Neural progenitor cell (in vitro differentiated cells): ENCODE measurements at regions not wholly inside any gene's neighbourhood (a gene's known extent, or its start where the extent isn't known, plus 50 kb on each side); places are given as distances from the start of the nearest gene placed in this dataset.

Source experiments
- DNase-seq: peaks from one replicate; pipeline ENCODE4 v3.0.0-alpha.2; 2016; ENCODE audit warnings: low spot score
- H2AFZ ChIP-seq: fragments of 200-600 bp; sonication (generic); replicated peaks from 2 replicates; pipeline ENCODE4 v1.6.1; 2016; ENCODE audit warnings: antibody characterized with exemption
- H3F3A ChIP-seq: fragments of 200-600 bp; sonication (generic); 2 replicates; pipeline ENCODE4 v1.6.1; 2016; ENCODE audit warnings: antibody characterized with exemption, low read depth
- H3K27ac ChIP-seq: fragments of 200-600 bp; sonication (generic); 2 replicates; pipeline ENCODE4 v1.5.1; 2016; ENCODE audit warnings: mild to moderate bottlenecking
- H3K27me3 ChIP-seq: fragments of 200-600 bp; sonication (generic); 2 replicates; pipeline ENCODE4 v1.6.1; 2016; ENCODE audit warnings: mild to moderate bottlenecking, moderate library complexity
- H3K36me3 ChIP-seq: fragments of 200-600 bp; sonication (generic); 2 replicates; pipeline ENCODE4 v1.5.1; 2016
- H3K4me1 ChIP-seq: fragments of 200-600 bp; sonication (generic); 2 replicates; pipeline ENCODE4 v1.6.1; 2016; ENCODE audit warnings: mixed run types
- H3K4me2 ChIP-seq: fragments of 200-600 bp; sonication (generic); 2 replicates; pipeline ENCODE4 v1.6.1; 2016
- H3K4me3 ChIP-seq: fragments of 200-600 bp; sonication (generic); 2 replicates; pipeline ENCODE4 v1.5.1; 2016
- H3K79me2 ChIP-seq: fragments of 200-600 bp; sonication (generic); 2 replicates; pipeline ENCODE4 v1.6.1; 2016; ENCODE audit warnings: low read depth
- H3K9ac ChIP-seq: fragments of 200-600 bp; sonication (generic); 2 replicates; pipeline ENCODE4 v1.6.1; 2016
- H3K9me3 ChIP-seq: fragments of 200-600 bp; sonication (generic); 2 replicates; pipeline ENCODE4 v1.5.1; 2016; ENCODE audit warnings: low read depth
- H4K20me1 ChIP-seq: fragments of 200-600 bp; sonication (generic); 2 replicates; pipeline ENCODE4 v1.6.1; 2016; ENCODE audit warnings: low read depth
- H3K27ac Mint-ChIP-seq: 3 replicates; pipeline ENCODE4 v1.8.0; 2021; ENCODE audit warnings: mixed read lengths
- H3K27me3 Mint-ChIP-seq: 2 replicates; pipeline ENCODE4 v1.8.0; 2022; ENCODE audit warnings: low read depth, mild to moderate bottlenecking, inconsistent platforms, moderate library complexity, mixed read lengths; ENCODE audit not compliant: insufficient read depth
- H3K36me3 Mint-ChIP-seq: 3 replicates; pipeline ENCODE4 v1.8.0; 2021; ENCODE audit warnings: mixed read lengths
- H3K4me1 Mint-ChIP-seq: 3 replicates; pipeline ENCODE4 v1.8.0; 2021; ENCODE audit warnings: mixed read lengths
- H3K4me3 Mint-ChIP-seq: 3 replicates; pipeline ENCODE4 v1.8.0; 2021; ENCODE audit warnings: mild to moderate bottlenecking, moderate library complexity, mixed read lengths
- H3K9me3 Mint-ChIP-seq: 3 replicates; pipeline ENCODE4 v1.8.0; 2020; ENCODE audit warnings: mixed read lengths
- CTCF ChIP-seq: fragments of 200-600 bp; sonication (generic); IDR thresholded peaks from 2 replicates; pipeline ENCODE4 v1.5.1; 2017; ENCODE audit warnings: antibody characterized with exemption, mild to moderate bottlenecking
- EZH2 ChIP-seq: fragments of 200-600 bp; sonication (generic); IDR thresholded peaks from 2 replicates; pipeline ENCODE4 v1.6.1; 2017; ENCODE audit warnings: antibody characterized with exemption, mild to moderate bottlenecking, moderate library complexity
- EZH2phosphoT487 ChIP-seq: fragments of 200-600 bp; sonication (generic); IDR thresholded peaks from 2 replicates; pipeline ENCODE4 v1.6.1; 2017; ENCODE audit warnings: antibody characterized with exemption

GRCh38 chr2:219733746-219734145 is 106.3 kb downstream of the SLC4A3 start:
- peaks cover 2% of the 10 kb centered on the region for H3K9me3 Mint-ChIP-seq
- Histone ChIP-seq H3K4me1 (peaks cover 4% of the 10 kb centered on the region), H4K20me1 (no peaks in the 10 kb centered on the region), H3K4me3 (no peak overlapping the region), H3K27ac (no peak overlapping the region), H3K9ac (no peak overlapping the region), H2AFZ (no peak overlapping the region), H3K27me3 (no peaks in the 10 kb centered on the region), H3K36me3 (no peaks in the 10 kb centered on the region), H3K9me3 (no peaks in the 10 kb centered on the region), H3K4me2 (no peak overlapping the region), H3K79me2 (no peaks in the 10 kb centered on the region), H3F3A (peaks cover 13% of the 10 kb centered on the region)
- H3K27ac Mint-ChIP-seq = no peak overlapping the region
- no peak overlapping the region for H3K4me3 Mint-ChIP-seq
- TF ChIP-seq EZH2phosphoT487 = no peak
- no peak for TF ChIP-seq EZH2
- TF ChIP-seq CTCF = no peak
- no peak for DNase-seq
- H3K27me3 Mint-ChIP-seq = no peaks in the 10 kb centered on the region
- no peaks in the 10 kb centered on the region for H3K36me3 Mint-ChIP-seq
- H3K4me1 Mint-ChIP-seq = peaks cover 15% of the 10 kb centered on the region

GRCh38 chr2:219736209-219736608 is 108.8 kb downstream of the SLC4A3 start:
- DNase-seq = peak; percentile 81
- H3K4me1 Mint-ChIP-seq = peaks cover 22% of the 10 kb centered on the region
- peaks cover 13% of the 10 kb centered on the region for H3F3A ChIP-seq
- no peaks in the 10 kb centered on the region for H3K36me3 Mint-ChIP-seq
- H3K9me3 ChIP-seq = no peaks in the 10 kb centered on the region
- no peak overlapping the region for H3K9ac ChIP-seq
- no peaks in the 10 kb centered on the region for H3K27me3 Mint-ChIP-seq
- no peaks in the 10 kb centered on the region for H3K79me2 ChIP-seq
- peaks cover 14% of the 10 kb centered on the region for H3K4me1 ChIP-seq
- H2AFZ ChIP-seq = no peak overlapping the region
- H3K4me2 ChIP-seq = no peak overlapping the region
- H3K27ac Mint-ChIP-seq = no peak overlapping the region
- H3K4me3 ChIP-seq = no peak overlapping the region
- no peaks in the 10 kb centered on the region for H3K27me3 ChIP-seq
- H3K36me3 ChIP-seq = no peaks in the 10 kb centered on the region
- no peaks in the 10 kb centered on the region for H3K9me3 Mint-ChIP-seq
- no peak overlapping the region for H3K4me3 Mint-ChIP-seq
- H4K20me1 ChIP-seq = no peaks in the 10 kb centered on the region
- no peak overlapping the region for H3K27ac ChIP-seq
- TF ChIP-seq EZH2 = no peak
- TF ChIP-seq EZH2phosphoT487 = no peak
- TF ChIP-seq CTCF = peak; percentile 77

GRCh38 chr2:219737270-219737691 is 109.9 kb downstream of the SLC4A3 start:
- Histone ChIP-seq H3K9ac (no peak overlapping the region), H3F3A (peaks cover 13% of the 10 kb centered on the region), H3K79me2 (no peaks in the 10 kb centered on the region), H3K9me3 (no peaks in the 10 kb centered on the region), H3K27ac (no peak overlapping the region), H3K4me3 (no peak overlapping the region), H4K20me1 (no peaks in the 10 kb centered on the region), H3K4me1 (peaks cover 14% of the 10 kb centered on the region), H2AFZ (no peak overlapping the region), H3K4me2 (no peak overlapping the region), H3K27me3 (no peaks in the 10 kb centered on the region), H3K36me3 (no peaks in the 10 kb centered on the region)
- Mint-ChIP-seq H3K27me3 (no peaks in the 10 kb centered on the region), H3K4me1 (peaks cover 26% of the 10 kb centered on the region), H3K27ac (peak overlapping the region; percentile 18), H3K9me3 (no peaks in the 10 kb centered on the region), H3K4me3 (no peak overlapping the region), H3K36me3 (no peaks in the 10 kb centered on the region)
- peak; percentile 48 for DNase-seq
- TF ChIP-seq CTCF (peak; percentile 65), EZH2phosphoT487 (no peak)
